ENCODE measurements at regions not wholly inside any gene's neighbourhood (a gene's known extent, or its start where the extent isn't known, plus 50 kb on each side); places are given as distances from the start of the nearest gene placed in this dataset.

DNA sequence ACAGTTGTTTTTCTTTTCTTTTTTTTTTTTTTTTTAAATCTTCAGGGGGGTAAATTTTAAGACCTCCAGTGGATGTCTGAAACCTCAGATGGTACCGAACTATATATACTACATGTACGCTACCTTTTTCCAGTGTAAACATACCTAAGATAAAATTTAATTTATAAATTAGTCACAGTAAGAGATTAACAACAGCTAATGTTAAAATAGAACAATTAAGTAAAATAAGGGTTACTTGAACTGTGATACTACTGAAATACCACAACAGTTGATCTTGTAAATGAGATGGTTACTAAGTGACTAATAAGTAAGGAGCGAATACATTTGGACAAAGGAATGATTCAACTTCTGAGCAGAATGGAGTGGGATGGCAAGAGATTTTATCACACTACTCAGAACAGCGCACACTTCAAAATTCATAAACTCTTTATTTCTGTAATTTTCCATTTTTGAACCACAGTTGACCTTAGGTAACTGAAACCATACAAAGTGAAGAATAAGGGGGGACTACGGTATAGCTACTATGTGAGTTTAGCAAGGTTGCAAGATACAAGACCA, 80.5 kb upstream of the PCED1B start:
- Histone ChIP-seq H3K9me3 (no peaks in the 10 kb centered on the region), H3K4me3 (no peak overlapping the region), H3K27me3 (no peaks in the 10 kb centered on the region), H3K4me1 (no peaks in the 10 kb centered on the region), H3K36me3 (replicated peaks in 1 of 2; ENCODE audit: insufficient read depth in 1 of 2, low read depth in 2 of 2) (no peaks in the 10 kb centered on the region), H3K27ac (no peak overlapping the region)
- ATAC-seq (no peak), DNase-seq (no peak)
- 51 to 59% methylated on average over 5 of the region's 5 CpGs for WGBS, 2 donors
- intact Hi-C loops (cut with DNase I), result no loop called here
- TF ChIP-seq POLR2A (IDR thresholded peaks at IDR 0.05) (no peak), CTCF (IDR thresholded peaks at IDR 0.05) (no peak)

- no peak for ATAC-seq
- Histone ChIP-seq H3K36me3 (replicated peaks in 1 of 2; ENCODE audit: insufficient read depth in 1 of 2, low read depth in 2 of 2) (no peaks in the 10 kb centered on the region), H3K27me3 (no peaks in the 10 kb centered on the region), H3K27ac (no peak overlapping the region), H3K9me3 (no peaks in the 10 kb centered on the region), H3K4me1 (no peaks in the 10 kb centered on the region), H3K4me3 (no peak overlapping the region)
- intact Hi-C loops (cut with DNase I), result no loop called here
- 33 to 38% methylated on average over 2 of the region's 2 CpGs for WGBS, 2 donors
- TF ChIP-seq CTCF (IDR thresholded peaks at IDR 0.05) (no peak), POLR2A (IDR thresholded peaks at IDR 0.05) (no peak)
- peak in 1 of 4 donors; percentile 14 for DNase-seq
Observed at GRCh38 chr12:47004634-47005033, 74.8 kb upstream of the PCED1B start.

GRCh38 chr12:47007048-47007447, 72.4 kb upstream of the PCED1B start:
- intact Hi-C loops (cut with DNase I), result no loop called here
- TF ChIP-seq POLR2A (IDR thresholded peaks at IDR 0.05) (no peak), CTCF (IDR thresholded peaks at IDR 0.05) (no peak)
- no peaks in the 10 kb centered on the region for H3K4me1 ChIP-seq
- no peaks in the 10 kb centered on the region for H3K9me3 ChIP-seq
- H3K27me3 ChIP-seq, result no peaks in the 10 kb centered on the region
- H3K36me3 ChIP-seq (replicated peaks in 1 of 2; ENCODE audit: insufficient read depth in 1 of 2, low read depth in 2 of 2), result no peaks in the 10 kb centered on the region
- WGBS, 2 donors, result 76 to 78% methylated on average over 3 of the region's 3 CpGs
- H3K27ac ChIP-seq, result no peak overlapping the region
- H3K4me3 ChIP-seq, result no peak overlapping the region
- no peak for DNase-seq
- ATAC-seq, result no peak

GRCh38 chr12:47012552-47012951, 66.9 kb upstream of the PCED1B start:
- no peak overlapping the region for H3K4me3 ChIP-seq
- DNase-seq, result no peak
- intact Hi-C loops (cut with DNase I), result no loop called here
- no peaks in the 10 kb centered on the region for H3K4me1 ChIP-seq
- H3K27ac ChIP-seq, result no peak overlapping the region
- no peaks in the 10 kb centered on the region for H3K9me3 ChIP-seq
- ATAC-seq, result no peak
- no peak for TF ChIP-seq CTCF (IDR thresholded peaks at IDR 0.05)
- TF ChIP-seq POLR2A (IDR thresholded peaks at IDR 0.05), result no peak
- no peaks in the 10 kb centered on the region for H3K36me3 ChIP-seq (replicated peaks in 1 of 2; ENCODE audit: insufficient read depth in 1 of 2, low read depth in 2 of 2)
- 79 to 85% methylated on average over 1 of the region's 1 CpG for WGBS, 2 donors
- no peaks in the 10 kb centered on the region for H3K27me3 ChIP-seq

- no peak for ATAC-seq
- H3K4me1 ChIP-seq, result no peaks in the 10 kb centered on the region
- 74 to 85% methylated on average over 2 of the region's 2 CpGs for WGBS, 2 donors
Observed at GRCh38 chr12:47014474-47014873, 64.9 kb upstream of the PCED1B start.

More at GRCh38 chr12:47014474-47014873, 64.9 kb upstream of the PCED1B start:
- Histone ChIP-seq H3K9me3 (no peaks in the 10 kb centered on the region), H3K27ac (no peak overlapping the region), H3K36me3 (replicated peaks in 1 of 2; ENCODE audit: insufficient read depth in 1 of 2, low read depth in 2 of 2) (no peaks in the 10 kb centered on the region), H3K4me3 (no peak overlapping the region), H3K27me3 (no peaks in the 10 kb centered on the region)
- TF ChIP-seq POLR2A (IDR thresholded peaks at IDR 0.05) (no peak), CTCF (IDR thresholded peaks at IDR 0.05) (no peak)
- intact Hi-C loops (cut with DNase I), result no loop called here
- DNase-seq, result no peak
